DMS79 treated with DMSO at 0.1 percent for 48 hours (cell line): ENCODE measurements at regions not wholly inside any gene's neighbourhood (a gene's known extent, or its start where the extent isn't known, plus 50 kb on each side); places are given as distances from the start of the nearest gene placed in this dataset.

Experiments
- DNase-seq: peaks from one replicate; lab custom pipeline; 2025; lab: John Stamatoyannopoulos, UW

DNA sequence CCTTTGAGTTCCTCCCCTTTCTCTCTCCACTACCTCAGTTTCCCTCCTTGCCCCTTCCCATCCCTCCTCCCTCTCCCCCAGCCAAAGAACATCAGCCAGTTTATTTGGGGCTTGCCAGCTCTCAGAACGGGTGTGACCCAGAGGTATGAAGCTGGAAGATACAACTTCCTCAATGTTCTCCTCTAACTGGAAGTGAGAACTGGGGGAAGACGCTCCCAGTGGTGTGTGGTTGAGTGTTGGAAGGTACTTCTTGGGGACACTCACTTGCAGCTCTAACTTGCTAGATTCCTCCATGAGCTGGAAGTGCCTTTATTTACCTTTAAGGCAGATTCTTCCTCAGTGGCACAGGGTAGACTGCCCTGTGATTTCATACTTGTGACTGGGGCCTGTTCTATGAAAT, 110.5 kb upstream of the HABP2 start:
- no peak for DNase-seq

DNA sequence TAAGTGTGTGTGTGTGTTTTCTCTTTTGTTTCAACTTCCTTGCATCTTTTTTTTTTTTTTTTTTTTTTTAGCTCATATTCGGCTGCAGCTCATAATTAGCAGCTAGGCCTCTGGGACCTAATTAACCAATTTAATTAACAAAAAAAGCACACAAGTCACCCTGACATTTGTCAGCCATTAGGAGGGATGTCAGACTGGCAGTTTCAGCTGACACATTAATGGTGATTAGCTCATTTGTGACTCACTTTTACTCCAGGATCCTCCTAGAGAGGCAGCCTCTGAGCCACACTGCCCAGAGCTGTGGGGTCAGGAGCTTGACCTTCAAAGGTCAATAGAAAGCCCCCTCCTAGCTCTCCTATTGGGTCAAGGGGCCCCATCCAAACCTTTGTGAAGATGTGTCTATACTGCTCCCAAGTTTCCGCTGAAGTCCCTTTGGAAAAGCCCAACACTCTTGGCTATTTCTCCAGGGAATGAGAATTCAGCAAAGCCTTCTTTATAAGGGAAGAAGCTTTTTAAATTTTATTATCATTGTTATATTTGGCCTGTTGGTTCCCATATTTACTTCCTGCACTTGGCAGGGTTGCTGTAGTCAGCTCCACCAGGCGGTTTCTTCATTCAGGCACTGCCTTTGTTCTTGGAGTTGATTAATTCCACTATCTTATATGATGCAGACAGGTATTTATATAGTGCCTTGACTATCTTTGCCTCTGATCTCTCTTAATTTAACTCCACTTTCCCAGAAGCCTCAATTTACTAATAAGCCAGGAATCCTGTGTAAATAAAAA, 109.5 kb upstream of the HABP2 start:
- no peak for DNase-seq

DNA sequence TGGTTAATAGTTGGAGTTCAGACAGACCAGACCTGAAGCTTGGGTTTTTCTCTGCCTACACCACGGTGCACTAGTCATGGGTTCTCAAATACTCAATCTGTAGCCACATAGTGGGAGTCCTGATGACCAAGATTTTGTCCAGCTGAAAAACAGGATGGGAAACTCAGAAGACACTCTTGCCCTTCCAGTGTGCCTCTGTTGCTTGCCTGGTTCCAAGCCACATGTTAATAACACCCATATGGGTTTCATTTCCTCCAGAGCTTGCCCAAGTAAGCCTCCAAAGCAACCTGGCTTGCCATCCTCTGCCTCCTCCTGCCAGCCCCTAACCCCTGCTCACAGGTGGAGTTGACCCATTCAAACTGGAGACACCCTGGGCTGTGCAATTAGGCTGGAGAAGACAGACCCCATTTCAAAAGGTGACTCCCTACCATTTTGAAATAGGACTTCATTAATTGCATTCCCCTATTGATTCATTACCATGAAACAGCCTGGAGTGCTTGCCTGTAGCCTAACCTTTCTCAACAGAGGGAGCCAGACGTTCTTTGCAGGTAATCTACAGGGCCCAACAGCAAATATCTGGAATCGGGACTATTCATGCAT, 108.0 kb upstream of the HABP2 start:
- no peak for DNase-seq

DNA sequence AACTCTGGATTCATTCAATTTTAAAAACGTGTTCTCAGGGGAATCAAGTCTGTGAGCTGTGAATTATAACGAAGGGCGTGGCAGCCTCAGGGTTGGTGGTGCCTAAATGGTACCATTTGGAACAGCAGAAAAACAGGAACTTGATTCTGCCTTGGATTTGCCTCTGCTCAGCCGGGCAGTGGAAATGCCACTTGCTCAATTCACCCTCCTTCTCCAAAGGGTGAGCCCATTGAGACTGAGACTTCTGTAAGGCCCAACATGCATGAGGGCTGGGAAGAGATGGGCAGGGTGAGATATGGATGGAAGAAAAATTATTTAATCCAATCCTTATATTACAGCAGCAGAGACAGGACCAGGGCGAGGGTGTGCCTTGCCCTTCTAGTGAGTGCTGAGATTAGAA, 107.1 kb upstream of the HABP2 start:
- no peak for DNase-seq

DNA sequence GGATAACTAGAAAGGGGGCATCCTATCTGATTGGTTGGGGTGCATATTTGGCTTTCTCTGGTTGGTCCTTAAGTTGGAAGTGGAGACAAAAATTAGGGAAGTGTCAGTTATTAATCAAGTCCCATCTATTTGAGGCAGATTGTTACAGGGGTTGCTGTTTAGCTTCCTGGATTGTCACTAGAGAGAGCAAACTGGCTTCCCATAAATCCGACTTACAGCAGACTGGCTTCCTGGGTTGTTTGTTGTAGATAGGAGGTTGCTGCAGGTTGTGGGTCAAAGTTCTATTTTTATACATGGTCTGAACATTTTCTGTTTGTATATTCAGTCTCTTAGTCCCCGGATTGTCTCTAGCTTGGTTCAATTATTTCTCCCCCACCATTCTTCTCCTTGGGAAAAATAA, 106.1 kb upstream of the HABP2 start:
- no peak for DNase-seq

DNA sequence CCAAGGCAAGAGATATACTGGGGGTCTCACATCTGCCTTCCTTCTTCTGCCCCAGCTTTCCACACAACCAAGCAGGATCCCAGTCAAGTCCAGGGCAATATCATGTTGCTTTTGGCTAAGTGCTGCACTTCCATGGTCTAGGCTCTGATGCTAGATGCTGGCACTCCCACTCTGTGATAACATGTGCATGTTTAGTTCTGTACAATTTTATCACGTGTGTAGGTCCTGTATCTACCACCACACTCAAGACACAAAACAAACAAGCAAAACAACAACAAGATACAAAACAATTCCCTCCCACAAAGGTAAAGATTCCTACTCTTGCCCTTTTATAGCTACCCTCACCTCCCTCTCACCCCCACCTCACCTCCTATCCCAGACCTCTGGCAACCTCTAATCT, 105.6 kb upstream of the HABP2 start:
- DNase-seq, result no peak

DNA sequence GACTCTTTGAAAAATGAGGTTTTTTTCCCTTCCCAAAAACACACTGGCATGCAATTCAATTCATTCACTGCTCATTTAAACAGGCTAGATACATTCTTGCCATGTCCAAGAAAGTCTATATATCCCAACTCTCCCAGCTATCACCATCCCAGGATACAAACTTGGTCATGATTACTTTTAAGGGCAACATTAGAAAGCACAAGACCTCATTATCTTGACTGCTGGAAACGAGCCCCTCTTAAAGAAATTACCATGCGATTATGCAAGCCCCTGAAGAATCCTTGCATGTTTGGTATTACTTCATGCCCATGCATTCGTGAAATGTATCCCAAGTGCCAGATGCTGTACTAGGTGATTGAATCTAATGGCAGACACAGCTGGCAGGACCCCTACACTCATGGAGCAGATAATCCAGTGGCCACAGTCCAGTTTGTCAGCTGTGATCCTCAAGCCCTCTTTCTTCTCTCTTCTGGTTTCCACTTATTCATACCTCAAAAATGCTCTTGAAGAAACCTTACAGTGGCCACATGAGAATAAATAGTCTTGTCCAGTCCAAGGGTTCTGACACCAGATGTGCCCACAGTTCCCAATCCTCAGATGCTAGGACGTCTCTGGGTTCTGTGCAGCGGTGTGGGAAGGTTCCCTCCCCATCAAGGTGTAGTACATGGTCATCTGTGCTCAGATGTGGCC, 103.7 kb upstream of the HABP2 start:
- DNase-seq, result no peak

DNA sequence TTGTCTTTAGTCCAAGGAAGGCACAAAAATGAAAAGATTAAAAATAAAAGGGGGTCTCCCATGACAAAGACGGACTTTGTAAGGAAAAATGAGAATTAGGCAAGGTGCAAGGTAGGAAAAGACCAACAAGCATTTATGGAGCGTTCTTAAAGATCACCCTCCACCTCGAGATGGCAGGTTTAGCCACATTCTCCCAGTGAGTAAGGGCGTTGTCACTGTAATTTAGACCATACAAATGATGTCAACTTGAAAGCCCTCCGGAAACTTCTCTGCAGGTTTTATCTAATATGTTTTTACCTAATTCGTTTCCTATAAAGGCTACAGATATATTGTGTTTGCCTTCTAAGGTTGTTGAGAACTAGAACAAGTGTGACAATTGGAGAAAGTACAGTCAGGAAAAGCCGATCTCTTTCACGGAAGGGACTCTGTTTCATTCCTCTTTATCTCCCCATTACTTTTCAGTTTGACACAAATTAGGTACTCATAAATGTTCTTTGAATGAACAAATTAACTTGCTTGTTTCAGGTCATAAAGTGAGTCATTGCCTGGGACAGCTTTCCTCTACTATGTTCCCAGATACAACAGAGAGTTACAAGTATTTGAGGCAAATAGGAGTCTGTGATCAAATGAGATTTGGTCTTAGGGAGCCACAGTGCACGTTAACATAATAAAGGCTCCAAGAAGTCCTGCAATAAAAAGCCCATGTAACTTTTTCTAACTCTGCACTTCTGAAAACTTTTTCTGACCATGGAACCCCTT, 102.6 kb upstream of the HABP2 start:
- DNase-seq, result no peak

DNA sequence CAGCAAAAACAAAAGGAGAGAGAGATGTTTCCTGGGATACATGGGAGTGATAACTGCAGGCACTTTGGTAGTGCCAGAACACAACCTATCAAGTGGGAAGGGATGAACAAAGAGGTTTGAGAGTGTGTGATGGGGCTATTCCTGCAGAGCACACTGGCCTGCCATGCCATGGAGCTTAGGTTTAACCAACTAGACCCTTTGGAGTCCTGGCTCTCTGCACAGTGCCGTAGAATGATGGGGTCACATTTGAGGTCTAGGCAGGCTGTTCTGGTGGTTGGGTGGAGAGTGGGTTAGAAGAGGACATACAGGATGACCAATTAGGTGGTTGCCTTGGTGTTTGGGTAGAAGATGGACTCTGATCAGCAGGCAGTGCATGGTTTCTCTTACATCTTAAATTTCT, 101.9 kb upstream of the HABP2 start:
- DNase-seq, result no peak

DNA sequence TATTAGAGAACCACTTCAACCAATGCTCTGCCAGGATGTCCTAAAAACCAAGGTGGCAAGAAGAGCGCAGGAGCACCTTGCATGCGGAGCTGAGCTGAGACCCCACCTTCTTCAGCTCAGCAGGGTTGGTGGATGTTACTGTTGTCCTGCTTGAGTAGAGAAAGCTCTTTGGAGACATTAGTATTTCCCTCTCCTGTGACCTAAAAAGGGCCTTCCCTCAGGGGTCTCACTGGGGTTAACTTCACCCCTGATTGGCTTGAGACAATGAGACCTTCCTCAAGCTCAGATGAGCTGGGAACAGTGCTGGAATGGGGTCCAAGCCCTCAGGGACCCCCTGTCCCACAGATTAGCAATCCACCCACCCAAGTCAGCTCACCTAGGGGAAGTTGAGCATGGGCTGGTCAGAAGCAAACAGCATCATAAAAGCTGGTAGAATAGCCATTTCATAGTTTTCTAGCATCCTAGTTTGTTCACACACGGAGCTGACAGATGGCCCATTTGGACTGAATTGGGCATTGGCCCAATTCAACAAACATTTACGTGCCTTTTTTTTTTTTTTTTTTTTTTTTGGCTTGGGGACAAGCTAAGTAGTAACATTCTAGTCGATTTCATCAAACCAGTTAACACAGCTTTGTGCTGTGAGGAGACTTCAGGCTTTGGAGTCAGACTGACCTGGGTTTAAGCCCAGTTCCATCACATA, 100.6 kb upstream of the HABP2 start:
- DNase-seq, result no peak

DNA sequence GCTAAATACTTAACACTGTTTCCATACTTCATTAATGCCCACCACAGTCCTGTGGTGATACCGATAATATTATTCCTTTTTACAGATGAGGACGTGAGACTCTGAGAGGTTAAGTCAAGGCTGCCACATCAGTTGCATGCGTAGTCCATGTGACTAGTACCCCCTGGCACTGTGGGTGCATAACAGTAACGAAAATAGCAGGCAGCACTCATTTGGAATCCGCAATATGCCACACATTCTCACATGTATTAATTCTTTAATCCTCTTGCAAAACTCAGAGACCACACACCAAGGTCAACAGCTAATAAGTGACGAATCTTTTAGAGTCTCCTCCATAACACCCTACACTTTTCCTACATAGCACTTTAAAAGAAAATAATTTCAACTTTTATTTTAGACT, 99.5 kb upstream of the HABP2 start:
- no peak for DNase-seq

DNA sequence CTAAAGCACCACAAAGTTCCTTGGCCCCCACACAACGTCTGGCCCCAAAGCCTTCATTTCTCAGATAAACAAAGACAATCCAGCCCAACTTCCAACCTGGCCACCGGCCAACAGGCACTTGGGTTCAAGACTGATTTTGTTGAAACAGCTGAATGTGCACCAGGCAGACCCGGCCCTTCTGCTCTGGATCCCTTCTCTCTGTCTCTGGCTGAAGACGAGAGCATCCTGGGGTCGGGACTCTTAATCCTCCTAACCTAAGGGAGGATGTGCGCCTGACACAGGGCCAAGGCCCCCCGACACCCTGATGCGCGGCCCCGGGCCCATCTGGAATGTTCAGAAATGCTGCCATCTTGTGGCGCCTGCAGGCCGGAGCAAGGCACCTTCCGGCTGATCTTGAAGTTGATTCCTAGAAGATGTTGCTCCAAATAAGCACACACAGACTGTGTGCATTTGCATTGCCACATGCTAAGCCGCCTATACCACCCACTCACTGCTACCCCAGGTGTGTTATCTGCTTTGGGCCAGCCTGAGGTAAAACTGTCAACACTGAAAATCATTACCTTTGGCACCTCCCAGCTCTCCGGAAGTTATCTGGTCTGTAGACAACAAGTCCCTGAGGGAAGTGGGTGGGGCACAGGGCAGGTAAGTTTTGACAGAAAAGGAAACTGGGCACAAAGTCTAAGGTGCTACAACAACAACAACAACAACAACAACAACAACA, 98.4 kb upstream of the HABP2 start:
- DNase-seq, result no peak

DNA sequence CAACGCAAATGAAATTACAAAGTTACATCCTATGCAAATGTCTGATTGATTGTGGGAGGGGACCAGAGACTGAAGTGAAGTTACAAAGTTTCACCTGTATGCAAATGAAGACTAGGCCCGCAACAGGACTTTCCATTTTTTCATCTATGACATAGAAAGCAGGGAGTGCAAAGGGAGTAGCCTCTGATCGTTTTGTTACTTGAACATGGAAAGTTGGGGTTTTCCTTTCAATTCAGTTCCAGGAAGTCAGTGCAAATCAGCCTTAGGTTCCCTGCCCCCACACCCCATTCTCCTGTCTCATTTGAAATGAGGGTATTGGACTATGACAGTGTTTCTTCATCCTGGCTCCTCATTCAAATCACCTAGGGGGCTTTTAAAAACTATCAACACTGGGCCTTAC, 96.9 kb upstream of the HABP2 start:
- DNase-seq, result no peak

DNA sequence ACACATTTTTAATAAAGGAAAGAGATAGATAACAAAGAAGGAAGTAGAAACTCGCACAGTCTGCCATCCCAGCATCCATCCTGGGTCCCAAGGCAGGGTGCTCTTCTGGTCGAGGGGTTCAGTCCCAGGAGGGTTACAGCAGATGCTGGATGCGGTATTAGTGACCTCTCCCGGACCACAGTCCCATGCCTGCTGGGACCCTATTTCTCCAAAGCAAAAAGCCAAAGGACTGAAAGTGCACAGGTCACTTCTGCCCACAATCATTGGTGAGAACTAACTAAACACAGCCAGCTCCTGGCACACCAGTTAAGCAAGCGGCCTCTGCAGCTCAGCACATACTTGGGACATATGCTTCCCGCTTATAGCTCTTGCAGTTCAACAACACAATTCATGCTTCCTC, 96.1 kb upstream of the HABP2 start:
- DNase-seq, result no peak

DNA sequence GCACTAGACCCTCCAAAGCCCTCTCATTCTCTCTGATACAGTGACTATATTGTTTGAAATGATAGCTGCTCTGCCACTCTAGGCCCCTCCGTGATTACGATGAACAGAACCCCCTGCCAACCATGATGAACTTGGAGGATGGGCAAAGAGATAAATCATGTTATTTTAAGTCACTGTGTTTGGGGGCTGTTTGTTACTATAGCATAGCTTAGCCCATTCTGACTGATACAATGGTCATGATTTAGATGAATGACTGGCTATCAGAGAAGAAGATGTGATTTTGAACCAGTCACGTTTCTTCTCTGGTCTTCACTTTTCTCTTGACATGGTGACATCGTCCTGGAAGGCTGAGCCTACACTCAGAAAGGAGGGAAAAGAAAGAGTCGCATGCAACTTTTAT, 95.4 kb upstream of the HABP2 start:
- DNase-seq, result no peak

DNA sequence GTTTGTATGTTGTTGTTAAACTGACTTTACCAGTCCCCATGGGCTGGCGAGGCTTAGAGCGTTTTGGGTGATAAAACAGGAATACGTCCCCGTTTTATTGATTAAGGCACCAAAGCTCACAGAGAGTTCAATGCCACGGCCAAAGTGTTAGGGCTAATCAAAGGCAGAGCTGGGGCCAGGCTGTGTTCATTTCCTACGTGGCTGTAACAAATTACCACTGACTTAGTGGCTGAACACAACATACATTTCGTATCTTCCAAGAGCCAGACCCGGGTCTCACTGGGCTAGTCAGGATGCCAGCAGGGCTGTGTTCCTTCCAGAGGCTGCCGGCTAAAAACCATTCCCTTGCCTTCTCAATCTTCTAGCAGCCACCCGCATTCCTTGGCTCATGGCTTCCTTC, 94.4 kb upstream of the HABP2 start:
- no peak for DNase-seq

DNA sequence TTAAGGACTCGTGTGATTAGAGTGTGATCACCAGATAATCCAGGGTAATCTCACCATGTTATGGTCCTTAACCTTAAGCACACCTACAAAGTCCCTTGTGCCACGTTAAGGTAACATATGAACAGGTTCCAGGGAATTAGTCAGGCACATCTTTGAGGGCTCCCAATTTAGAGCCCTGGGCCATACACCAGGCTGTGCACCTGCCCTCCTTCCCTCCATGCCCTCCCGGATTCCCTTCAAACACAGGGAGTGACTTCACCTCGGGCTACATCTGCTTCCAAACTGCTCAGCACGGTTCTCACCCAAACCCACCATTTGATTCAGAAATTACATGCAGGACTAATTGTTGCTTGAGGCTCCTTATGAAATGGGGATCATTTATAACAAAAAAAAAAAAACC, 93.9 kb upstream of the HABP2 start:
- no peak for DNase-seq

DNA sequence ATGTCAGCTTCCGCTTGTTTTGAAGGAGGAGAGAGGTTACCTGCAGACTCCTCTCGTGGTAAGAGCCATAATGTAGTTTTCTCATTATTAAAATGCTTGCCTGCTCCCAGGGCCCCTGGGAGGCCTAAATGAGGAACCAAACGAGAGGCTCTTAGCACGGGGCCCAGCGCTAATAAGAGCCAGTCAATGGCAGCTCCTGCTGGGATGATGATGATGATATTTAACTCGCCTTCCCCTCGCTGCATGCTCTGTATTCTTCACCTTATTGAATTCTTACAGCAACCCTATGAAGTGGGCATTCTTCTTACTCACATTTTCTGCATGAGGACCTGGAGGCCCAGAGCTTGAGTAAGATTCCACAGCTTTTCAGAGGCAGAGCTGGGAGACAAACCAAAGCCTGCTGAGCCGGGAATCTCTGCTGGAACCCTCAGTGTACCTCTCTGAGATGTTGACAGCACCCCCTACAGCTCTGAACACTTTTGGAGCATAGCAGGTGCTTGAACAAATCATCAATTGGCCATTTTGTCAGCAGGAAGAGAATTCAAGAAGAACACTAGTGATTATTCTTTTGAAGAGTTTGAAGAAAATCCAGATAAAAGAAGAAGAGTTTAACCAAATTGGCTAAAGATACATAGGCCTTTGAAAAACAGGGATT, 93.1 kb upstream of the HABP2 start:
- DNase-seq, result no peak

DNA sequence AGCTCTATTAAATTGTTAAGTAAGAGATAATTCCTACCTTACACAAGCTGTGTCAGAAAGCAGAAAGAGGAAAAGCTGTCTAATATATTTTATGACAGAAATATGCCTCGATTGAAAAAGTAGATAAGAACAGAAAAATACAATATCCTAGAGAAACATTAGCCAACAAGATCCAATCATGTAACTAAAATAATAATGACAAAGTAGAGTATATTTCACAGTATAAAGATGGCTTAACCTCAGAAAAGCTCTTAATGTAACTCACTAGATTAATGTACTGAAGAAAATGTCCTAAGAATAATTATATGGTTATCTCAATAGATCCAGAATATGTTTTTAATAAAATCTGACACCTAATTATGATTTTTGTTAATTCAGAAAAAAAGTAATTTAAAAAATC, 89.8 kb upstream of the HABP2 start:
- DNase-seq, result no peak

DNA sequence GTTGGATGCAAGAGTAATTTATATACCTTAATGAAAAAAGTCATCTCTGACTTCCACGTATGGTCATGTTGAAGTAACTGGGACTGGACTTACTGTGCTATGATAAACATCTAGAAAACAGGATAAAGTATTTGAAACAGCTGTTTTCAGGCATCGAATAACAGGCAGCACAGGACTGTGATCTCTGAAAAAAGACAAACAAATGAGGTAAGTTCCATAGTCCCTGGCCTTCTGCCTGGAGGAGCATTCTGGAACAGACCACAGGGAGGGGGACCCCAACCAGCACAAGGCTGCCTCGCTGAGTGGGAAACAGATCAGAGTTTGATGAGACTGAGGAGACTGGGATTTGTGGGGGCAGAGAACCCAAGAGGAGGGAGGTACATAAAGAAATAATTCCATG, 89.1 kb upstream of the HABP2 start:
- no peak for DNase-seq

DNA sequence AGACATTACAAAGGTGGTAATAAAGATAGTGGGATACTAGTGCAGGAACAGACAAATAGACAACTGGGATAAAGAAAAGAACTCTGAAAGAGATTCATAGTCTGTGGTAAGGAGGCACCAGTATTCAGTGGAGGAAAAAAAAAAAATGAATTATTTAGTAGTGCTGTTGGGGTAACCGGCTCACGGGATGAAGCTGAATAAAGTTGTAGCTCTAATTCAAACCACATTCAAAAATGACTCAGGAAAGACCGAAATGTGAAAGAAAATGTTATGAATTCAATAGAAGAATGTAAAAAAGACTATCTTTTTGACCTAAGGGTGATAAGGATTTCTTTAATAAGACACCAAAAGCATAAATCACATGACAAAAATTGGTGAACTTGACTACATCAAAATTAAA, 83.1 kb upstream of the HABP2 start:
- DNase-seq, result no peak
